Peyer's patch (tissue), 4 donors: ENCODE measurements at regions not wholly inside any gene's neighbourhood (a gene's known extent, or its start where the extent isn't known, plus 50 kb on each side); places are given as distances from the start of the nearest gene placed in this dataset.
A peak's percentile ranks its signal among the peaks of the same experiment; 100 is the strongest.

ENCODE experiments used
- DNase-seq, 3 donors: peaks; one replicate each; pipeline ENCODE4 v3.0.0-alpha.2; 2017 to 2019
- H3K27ac ChIP-seq, 4 donors: fragments of 200-600 bp; sonication (generic); one replicate each; pipeline ENCODE4 v1.5.1; 2016 to 2019
- H3K27me3 ChIP-seq, 2 donors: fragments of 200-600 bp; sonication (generic); one replicate each; pipeline ENCODE4 v1.5.1; 2019
- H3K36me3 ChIP-seq, 3 donors: fragments of 200-600 bp; sonication (generic); one replicate each; pipeline ENCODE4 v1.5.1; 2016 to 2019
- H3K4me1 ChIP-seq, 4 donors: fragments of 200-600 bp; sonication (generic); one replicate each; pipeline ENCODE4 v1.5.1; 2016 to 2019
- H3K4me3 ChIP-seq, 4 donors: fragments of 200-600 bp; sonication (generic); 1 replicate in 3 of 4; 2 replicates in 1 of 4; pipeline ENCODE4 v1.5.1; 2016 to 2019; ENCODE audit warnings: mild to moderate bottlenecking in 1 of 4
- H3K9me3 ChIP-seq, 4 donors: fragments of 200-600 bp; sonication (generic); one replicate each; pipeline ENCODE4 v1.5.1; 2016 to 2019; ENCODE audit warnings: mild to moderate bottlenecking in 1 of 4
- POLR2A ChIP-seq, 2 donors: fragments of 450-650 bp; IDR thresholded peaks; one replicate each; pipeline ENCODE4 v1.5.1; 2017; ENCODE audit warnings: antibody characterized with exemption in 2 of 2, mild to moderate bottlenecking in 2 of 2, moderate library complexity in 2 of 2
- TF ChIP-seq, protein P1 (sequence below), 6 experiments: fragments of 450-650 bp in 4 of 6; fragments of 200-600 bp in 2 of 6; sonication (generic) in 1 of 6; IDR thresholded peaks; one replicate each; pipeline ENCODE4 v1.5.1; 2017 to 2019; ENCODE audit warnings: antibody characterized with exemption in 6 of 6, mild to moderate bottlenecking in 3 of 6, moderate library complexity in 1 of 6

DNA sequence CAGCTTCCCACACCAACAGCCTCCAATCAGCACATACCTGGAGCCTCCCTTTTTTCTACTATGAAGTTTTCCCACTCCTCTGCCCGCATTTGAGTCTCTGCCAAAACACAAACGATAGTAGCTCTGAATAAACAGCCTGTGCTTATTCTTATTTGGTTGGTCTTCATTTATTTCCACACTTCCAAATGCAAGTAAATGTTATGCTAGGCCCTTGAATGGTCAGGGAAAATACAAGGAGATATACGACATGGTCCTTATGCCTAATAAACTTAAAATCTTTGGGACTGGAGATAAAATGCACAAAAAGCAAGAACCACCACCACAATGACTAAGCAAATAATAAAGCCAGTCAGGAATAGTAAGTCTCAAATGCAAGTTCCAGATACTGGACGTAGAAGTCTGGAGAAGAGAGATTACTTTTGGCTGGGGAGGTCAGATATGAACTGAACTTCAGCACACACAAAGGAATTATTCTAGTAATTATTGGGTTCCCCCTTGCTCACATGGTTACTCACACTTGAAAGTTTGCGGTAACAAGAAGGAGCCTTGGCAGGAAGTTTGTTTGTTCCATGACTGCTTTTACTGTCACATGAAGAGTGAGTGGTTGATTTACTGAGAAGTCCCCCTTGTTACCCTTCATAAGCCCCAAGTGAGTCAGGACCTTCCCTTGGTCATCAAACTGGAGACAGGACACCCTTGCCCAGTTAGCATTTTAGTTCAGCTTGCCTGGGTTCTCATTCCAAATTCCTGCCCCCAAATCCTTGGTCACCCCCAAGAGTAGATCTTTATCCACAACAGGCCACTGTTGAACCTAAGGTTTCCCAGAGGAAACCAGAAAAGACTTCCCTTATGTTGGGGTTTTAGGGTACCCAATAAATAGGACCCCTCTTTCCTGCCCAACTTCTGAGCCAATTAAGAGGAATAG, 511.2 kb upstream of the JARID2 start:
- Histone ChIP-seq H3K36me3 (no peaks in the 10 kb centered on the region), H3K27me3 (no peaks in the 10 kb centered on the region), H3K9me3 (no peaks in the 10 kb centered on the region), H3K27ac (peak overlapping the region in 3 of 4 donors; percentile 4 to 39 (median 34)), H3K4me1 (peaks cover 0 to 10% (median 3%) of the 10 kb centered on the region in 4 donors), H3K4me3 (no peak overlapping the region)
- DNase-seq: peak in 1 of 3 donors; percentile 31
- no peak for TF ChIP-seq POLR2A (IDR thresholded peaks at IDR 0.05)
- TF ChIP-seq, protein P1, sequence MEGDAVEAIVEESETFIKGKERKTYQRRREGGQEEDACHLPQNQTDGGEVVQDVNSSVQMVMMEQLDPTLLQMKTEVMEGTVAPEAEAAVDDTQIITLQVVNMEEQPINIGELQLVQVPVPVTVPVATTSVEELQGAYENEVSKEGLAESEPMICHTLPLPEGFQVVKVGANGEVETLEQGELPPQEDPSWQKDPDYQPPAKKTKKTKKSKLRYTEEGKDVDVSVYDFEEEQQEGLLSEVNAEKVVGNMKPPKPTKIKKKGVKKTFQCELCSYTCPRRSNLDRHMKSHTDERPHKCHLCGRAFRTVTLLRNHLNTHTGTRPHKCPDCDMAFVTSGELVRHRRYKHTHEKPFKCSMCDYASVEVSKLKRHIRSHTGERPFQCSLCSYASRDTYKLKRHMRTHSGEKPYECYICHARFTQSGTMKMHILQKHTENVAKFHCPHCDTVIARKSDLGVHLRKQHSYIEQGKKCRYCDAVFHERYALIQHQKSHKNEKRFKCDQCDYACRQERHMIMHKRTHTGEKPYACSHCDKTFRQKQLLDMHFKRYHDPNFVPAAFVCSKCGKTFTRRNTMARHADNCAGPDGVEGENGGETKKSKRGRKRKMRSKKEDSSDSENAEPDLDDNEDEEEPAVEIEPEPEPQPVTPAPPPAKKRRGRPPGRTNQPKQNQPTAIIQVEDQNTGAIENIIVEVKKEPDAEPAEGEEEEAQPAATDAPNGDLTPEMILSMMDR (IDR thresholded peaks at IDR 0.05): no peak

DNA sequence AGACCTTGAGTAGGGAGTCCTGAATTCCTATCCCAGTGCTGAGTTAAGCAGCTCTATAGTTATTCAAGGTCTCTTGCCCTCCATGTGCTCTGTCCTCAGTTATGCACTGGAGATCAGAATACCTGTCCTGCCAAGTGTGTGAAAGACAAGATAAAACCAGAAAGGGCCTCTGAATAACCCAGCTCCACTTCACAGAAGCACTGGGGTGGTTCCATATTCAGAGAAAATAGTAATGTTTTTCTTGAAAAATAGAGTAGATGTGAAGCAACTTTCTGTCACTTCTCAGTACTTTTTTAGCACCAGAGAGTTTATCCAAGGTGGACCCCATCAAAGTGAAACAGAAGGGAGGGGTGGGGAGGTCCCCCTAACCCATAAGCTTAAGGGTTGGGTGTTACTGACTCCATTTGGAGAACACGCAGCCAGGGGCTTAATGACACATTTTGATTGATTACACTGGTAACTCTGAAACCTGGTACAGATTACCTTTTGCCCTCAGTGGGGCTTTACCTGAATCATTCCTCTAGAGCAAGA, 509.8 kb upstream of the JARID2 start:
- H3K36me3 ChIP-seq: no peaks in the 10 kb centered on the region
- H3K4me1 ChIP-seq: peaks cover 0 to 10% (median 3%) of the 10 kb centered on the region in 4 donors
- no peak overlapping the region for H3K4me3 ChIP-seq
- TF ChIP-seq, protein P1 (IDR thresholded peaks at IDR 0.05): no peak
- no peak for TF ChIP-seq POLR2A (IDR thresholded peaks at IDR 0.05)
- H3K9me3 ChIP-seq: no peaks in the 10 kb centered on the region
- H3K27me3 ChIP-seq: no peaks in the 10 kb centered on the region
- DNase-seq: no peak
- H3K27ac ChIP-seq: peak overlapping the region in 1 of 4 donors; percentile 34

DNA sequence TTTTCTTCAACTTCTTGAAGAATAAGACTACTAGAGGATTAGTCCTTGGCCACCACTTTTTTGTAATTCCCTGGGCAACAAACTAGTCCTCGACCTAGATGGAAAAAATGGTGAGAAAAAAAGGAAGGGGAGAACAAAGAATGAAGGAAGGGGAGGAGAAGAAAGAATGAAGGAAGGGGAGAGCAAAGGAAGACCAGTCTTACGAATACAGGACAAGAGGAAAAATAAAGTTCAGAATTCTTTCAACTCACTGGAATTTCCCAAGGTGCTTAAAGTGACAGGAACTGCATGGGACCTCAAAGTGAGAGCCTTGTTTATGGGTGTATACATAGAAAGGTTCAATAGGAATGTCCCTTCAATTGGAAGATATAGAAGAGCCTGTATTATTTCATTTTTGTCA, 509.3 kb upstream of the JARID2 start:
- Histone ChIP-seq H3K9me3 (no peaks in the 10 kb centered on the region), H3K36me3 (no peaks in the 10 kb centered on the region), H3K4me3 (no peak overlapping the region), H3K27me3 (no peaks in the 10 kb centered on the region), H3K27ac (no peak overlapping the region), H3K4me1 (peaks cover 0 to 10% (median 3%) of the 10 kb centered on the region in 4 donors)
- TF ChIP-seq, protein P1 (IDR thresholded peaks at IDR 0.05): no peak
- no peak for TF ChIP-seq POLR2A (IDR thresholded peaks at IDR 0.05)
- DNase-seq: no peak

DNA sequence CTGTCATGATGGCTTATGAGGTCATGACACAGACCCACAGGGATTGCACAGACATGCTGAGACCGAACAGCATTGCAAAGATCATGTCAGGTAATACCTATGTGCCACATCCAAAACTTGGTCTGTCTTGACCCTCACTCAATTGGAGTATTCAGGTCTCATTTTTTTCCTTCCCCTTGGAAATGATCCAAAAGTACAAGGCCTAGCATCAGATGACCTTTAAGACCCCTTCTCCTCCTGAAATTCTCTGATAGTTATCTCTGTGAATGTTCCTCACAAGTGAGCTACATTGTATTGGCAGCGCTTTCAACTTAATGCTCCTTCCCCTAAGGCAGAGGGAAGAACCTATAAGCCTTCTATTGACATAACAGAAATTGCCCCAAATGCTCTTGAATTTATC, 507.4 kb upstream of the JARID2 start:
- H3K4me3 ChIP-seq: no peak overlapping the region
- TF ChIP-seq POLR2A (IDR thresholded peaks at IDR 0.05): no peak
- TF ChIP-seq, protein P1 (IDR thresholded peaks at IDR 0.05): no peak
- no peaks in the 10 kb centered on the region for H3K9me3 ChIP-seq
- H3K36me3 ChIP-seq: no peaks in the 10 kb centered on the region
- no peak overlapping the region for H3K27ac ChIP-seq
- no peaks in the 10 kb centered on the region for H3K27me3 ChIP-seq
- H3K4me1 ChIP-seq: peaks cover 0 to 6% (median 3%) of the 10 kb centered on the region in 4 donors
- DNase-seq: no peak

DNA sequence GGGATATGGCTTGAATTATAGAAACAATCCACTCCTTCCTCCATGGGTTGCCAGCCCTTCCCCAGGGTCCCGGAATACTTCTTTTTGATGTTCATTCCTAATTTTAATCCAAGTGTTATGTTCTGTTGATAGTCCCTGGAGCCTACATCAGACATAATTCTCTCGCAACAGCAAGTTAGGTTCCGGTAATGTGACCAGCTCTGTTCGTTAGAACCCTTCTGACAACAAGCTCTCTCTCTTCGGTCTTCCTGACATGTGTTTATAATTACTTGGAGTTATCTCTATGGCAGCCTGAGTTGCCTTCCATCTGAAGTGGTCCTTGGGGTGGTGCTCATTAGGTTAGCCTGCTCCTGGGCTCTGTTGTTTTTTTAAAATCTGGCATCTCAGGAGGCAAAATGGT, 506.9 kb upstream of the JARID2 start:
- Histone ChIP-seq H3K27ac (no peak overlapping the region), H3K4me1 (peaks cover 0 to 6% (median 3%) of the 10 kb centered on the region in 4 donors), H3K27me3 (no peaks in the 10 kb centered on the region), H3K36me3 (no peaks in the 10 kb centered on the region), H3K4me3 (no peak overlapping the region), H3K9me3 (no peaks in the 10 kb centered on the region)
- no peak for DNase-seq
- no peak for TF ChIP-seq POLR2A (IDR thresholded peaks at IDR 0.05)
- TF ChIP-seq, protein P1 (IDR thresholded peaks at IDR 0.05): no peak
